H1 (cell line): ENCODE measurements at regions not wholly inside any gene's neighbourhood (a gene's known extent, or its start where the extent isn't known, plus 50 kb on each side); places are given as distances from the start of the nearest gene placed in this dataset.
"Not testable (repeated sequence)": the region's sequence is repeated elsewhere in the genome, so short reads cannot be mapped to it uniquely, and the experiment has no call there.

Experiments used
- CTCF ChIA-PET: fragments of 300-600 bp; sonication (Branson Sonifier 250); formaldehyde crosslinking; loops from one replicate; lab custom pipeline; 2021; ENCODE audit not compliant: partially characterized antibody; lab: Charles Lee
- POLR2A ChIA-PET: fragments of 300-600 bp; sonication (Branson Sonifier 250); formaldehyde crosslinking; loops from one replicate; lab custom pipeline; 2021; ENCODE audit warnings: inconsistent platforms; ENCODE audit not compliant: partially characterized antibody; lab: Charles Lee
- DNase-seq, 2 experiments: peaks; one replicate each; pipeline versions ENCODE4 v3.0.0 to v3.0.0-alpha.2; 2010 to 2022; ENCODE audit warnings: low spot score in 2 of 2, low read depth in 1 of 2, mixed read lengths in 1 of 2
- FAIRE-seq: peaks from 2 replicates; lab custom pipeline; 2011; peaks lifted over from hg19 to GRCh38; lab: Jason Lieb, UNC
- H2AFZ ChIP-seq: 2 replicates; pipeline ENCODE4 v1.8.1; 2012; ENCODE audit warnings: low read length, inconsistent platforms
- H2AK5ac ChIP-seq: 2 replicates; pipeline ENCODE4 v1.6.1; 2013; ENCODE audit warnings: low read depth, low read length
- H2BK120ac ChIP-seq: replicated peaks from 2 replicates; pipeline ENCODE3; 2013; ENCODE audit warnings: low read depth, low read length, inconsistent platforms
- H2BK12ac ChIP-seq: 2 replicates; pipeline ENCODE4 v1.6.1; 2013; ENCODE audit warnings: low read depth, low read length
- H2BK15ac ChIP-seq: 2 replicates; pipeline ENCODE4 v1.6.1; 2013; ENCODE audit warnings: low read length
- H2BK20ac ChIP-seq: 2 replicates; pipeline ENCODE4 v1.6.1; 2013; ENCODE audit warnings: low read length
- H2BK5ac ChIP-seq: 2 replicates; pipeline ENCODE4 v1.6.1; 2013; ENCODE audit warnings: low read depth, low read length
- H3K14ac ChIP-seq: 2 replicates; pipeline ENCODE4 v1.6.1; 2013; ENCODE audit warnings: inconsistent platforms; ENCODE audit not compliant: insufficient read length
- H3K18ac ChIP-seq: 2 replicates; pipeline ENCODE4 v1.6.1; 2013; ENCODE audit warnings: low read length; ENCODE audit errors: extremely low read depth
- H3K23ac ChIP-seq: 2 replicates; pipeline ENCODE4 v1.6.1; 2013; ENCODE audit warnings: inconsistent platforms; ENCODE audit not compliant: insufficient read length
- H3K23me2 ChIP-seq: 2 replicates; pipeline ENCODE4 v1.6.1; 2013; ENCODE audit warnings: low read depth, low read length
- H3K27ac ChIP-seq: 2 replicates; pipeline ENCODE4 v1.6.1; 2011; ENCODE audit warnings: low read depth, low read length, inconsistent platforms
- H3K27me3 ChIP-seq, 4 experiments: replicated peaks in 1 of 4; 1 replicate in 1 of 4; 2 replicates in 3 of 4; pipeline versions ENCODE4 v1.6.1 to v1.8.1; 2011 to 2013; ENCODE audit warnings: low read length in 3 of 4, mild to moderate bottlenecking in 3 of 4, inconsistent platforms in 2 of 4, mixed read lengths in 2 of 4, moderate library complexity in 1 of 4; ENCODE audit not compliant: control insufficient read depth in 3 of 4, insufficient read depth in 3 of 4; ENCODE audit errors: extremely low read depth in 1 of 4
- H3K36me3 ChIP-seq, 4 experiments: 2 replicates each; pipeline versions ENCODE4 v1.6.1 to v1.8.1; 2011 to 2013; ENCODE audit warnings: mild to moderate bottlenecking in 4 of 4, low read length in 3 of 4, moderate library complexity in 2 of 4, control low read depth in 1 of 4, inconsistent platforms in 1 of 4; ENCODE audit not compliant: insufficient read depth in 4 of 4, control insufficient read depth in 2 of 4
- H3K4ac ChIP-seq: replicated peaks from 2 replicates; pipeline ENCODE3; 2013; ENCODE audit warnings: low read length, low read depth, mixed read lengths, inconsistent platforms; ENCODE audit not compliant: insufficient read length
- H3K4me1 ChIP-seq, 4 experiments: replicated peaks in 1 of 4; 1 replicate in 1 of 4; 2 replicates in 3 of 4; pipeline versions ENCODE4 v1.6.1 to v1.8.1; 2011 to 2013; ENCODE audit warnings: low read length in 3 of 4, inconsistent platforms in 2 of 4, mixed read lengths in 1 of 4; ENCODE audit not compliant: insufficient read depth in 4 of 4, control insufficient read depth in 3 of 4
- H3K4me2 ChIP-seq, 2 experiments: 2 replicates each; pipeline versions ENCODE4 v1.6.1 to v1.8.1; 2011 to 2013; ENCODE audit warnings: low read depth in 2 of 2, low read length in 2 of 2, control low read depth in 1 of 2, inconsistent platforms in 1 of 2, mild to moderate bottlenecking in 1 of 2; ENCODE audit not compliant: insufficient read depth in 1 of 2
- H3K4me3 ChIP-seq, 4 experiments: fragments of 200-600, 300-600 bp in 1 of 4; sonication (generic), shearing (Covaris generic), sonication (Bioruptor Twin) in 1 of 4; 2 replicates each; pipeline versions ENCODE4 v1.5.1 to v1.8.1; 2011 to 2016; ENCODE audit warnings: low read length in 4 of 4, low read depth in 3 of 4, control low read depth in 2 of 4, inconsistent platforms in 2 of 4, mild to moderate bottlenecking in 2 of 4, mixed read lengths in 1 of 4, moderate library complexity in 1 of 4; ENCODE audit not compliant: insufficient read depth in 2 of 4; ENCODE audit errors: extremely low read depth in 1 of 4
- H3K56ac ChIP-seq: replicated peaks from 2 replicates; pipeline ENCODE3; 2013; ENCODE audit warnings: low read depth, mild to moderate bottlenecking, mixed read lengths, low read length, inconsistent platforms; ENCODE audit not compliant: insufficient read length
- H3K79me1 ChIP-seq: 2 replicates; pipeline ENCODE4 v1.6.1; 2013; ENCODE audit warnings: low read depth, low read length, control low read depth
- H3K79me2 ChIP-seq, 2 experiments: 2 replicates each; pipeline versions ENCODE4 v1.6.1 to v1.8.1; 2012 to 2013; ENCODE audit warnings: low read length in 2 of 2, mild to moderate bottlenecking in 2 of 2, inconsistent platforms in 1 of 2; ENCODE audit not compliant: insufficient read depth in 2 of 2, control insufficient read depth in 1 of 2
- H3K9ac ChIP-seq, 4 experiments: replicated peaks in 1 of 4; 1 replicate in 1 of 4; 2 replicates in 3 of 4; pipeline versions ENCODE4 v1.6.1 to v1.8.1; 2011 to 2013; ENCODE audit warnings: low read depth in 3 of 4, low read length in 3 of 4, control low read depth in 2 of 4, mild to moderate bottlenecking in 2 of 4, moderate library complexity in 2 of 4, inconsistent platforms in 1 of 4; ENCODE audit errors: extremely low read depth in 1 of 4
- H3K9me3 ChIP-seq, 2 experiments: 2 replicates each; pipeline versions ENCODE4 v1.6.1 to v1.8.1; 2012 to 2013; ENCODE audit warnings: mild to moderate bottlenecking in 2 of 2, moderate library complexity in 2 of 2, control low read depth in 1 of 2, inconsistent platforms in 1 of 2, low read depth in 1 of 2, low read length in 1 of 2, mixed read lengths in 1 of 2; ENCODE audit not compliant: insufficient read depth in 2 of 2
- H4K20me1 ChIP-seq, 2 experiments: replicated peaks in 1 of 2; 2 replicates each; pipeline versions ENCODE3 to v1.8.1; 2011 to 2013; ENCODE audit warnings: inconsistent platforms in 2 of 2, low read length in 2 of 2, mild to moderate bottlenecking in 1 of 2; ENCODE audit not compliant: insufficient read depth in 2 of 2, control insufficient read depth in 1 of 2
- H4K5ac ChIP-seq: 2 replicates; pipeline ENCODE4 v1.6.1; 2013; ENCODE audit warnings: low read length, low read depth, mixed read lengths, inconsistent platforms; ENCODE audit not compliant: insufficient read length
- H4K8ac ChIP-seq: 2 replicates; pipeline ENCODE4 v1.8.0; 2013; ENCODE audit warnings: mild to moderate bottlenecking, moderate library complexity, low read length, inconsistent platforms; ENCODE audit not compliant: insufficient read depth; ENCODE audit errors: extremely low read depth
- H4K91ac ChIP-seq: replicated peaks from 2 replicates; pipeline ENCODE3; 2013; ENCODE audit warnings: low read length, mixed read lengths, inconsistent platforms; ENCODE audit not compliant: insufficient read length
- WGBS, 2 experiments: shearing (Covaris generic) in 1 of 2; methylation state at CpG; one replicate each; pipeline versions ENCODE4 v1.1.6 to v1.1.7; 2013 to 2015; ENCODE audit warnings: low lambda C conversion rate in 2 of 2, mixed read lengths in 2 of 2, inconsistent platforms in 1 of 2, low coverage in 1 of 2, missing lambda C conversion rate in 1 of 2; ENCODE audit not compliant: insufficient replicate concordance in 2 of 2, insufficient coverage in 1 of 2, insufficient read length in 1 of 2; ENCODE audit errors: extremely low coverage in 1 of 2, missing lambda C conversion rate in 1 of 2; 5-methylcytosine and 5-hydroxymethylcytosine counted together

DNA sequence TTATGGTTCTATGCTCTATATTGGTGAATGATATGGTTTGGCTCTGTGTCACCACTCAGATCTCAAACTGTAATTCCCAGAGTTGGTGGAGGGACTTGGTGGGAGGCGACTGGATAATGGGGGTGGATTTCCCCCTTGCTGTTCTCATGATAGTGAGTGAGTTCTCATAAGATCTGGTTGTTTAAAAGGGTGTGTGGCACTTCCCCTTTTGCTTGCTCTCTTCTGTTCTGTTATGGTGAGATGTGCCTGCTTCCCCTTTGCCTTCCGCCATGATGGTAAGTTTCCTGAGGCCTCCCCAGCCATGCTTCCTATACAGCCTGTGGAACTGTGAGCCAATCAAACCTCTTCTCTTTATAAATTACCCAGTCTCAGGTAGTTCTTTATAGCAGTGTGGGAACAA, 446.6 kb upstream of the PDE3A start:
- H2BK20ac ChIP-seq, FAIRE-seq, H4K91ac ChIP-seq, H4K5ac ChIP-seq, H2BK120ac ChIP-seq, H3K79me2 ChIP-seq, H3K56ac ChIP-seq, H3K4me3 ChIP-seq, H2BK5ac ChIP-seq, H3K4ac ChIP-seq, H2BK12ac ChIP-seq, H3K14ac ChIP-seq, H3K27me3 ChIP-seq, H3K4me1 ChIP-seq, H3K79me1 ChIP-seq, H3K9ac ChIP-seq, H3K4me2 ChIP-seq, DNase-seq, H3K18ac ChIP-seq, H3K23ac ChIP-seq, H3K23me2 ChIP-seq, H4K8ac ChIP-seq, H2AFZ ChIP-seq, H4K20me1 ChIP-seq, H2AK5ac ChIP-seq, H3K27ac ChIP-seq, POLR2A ChIA-PET, H3K9me3 ChIP-seq, H3K36me3 ChIP-seq, CTCF ChIA-PET, H2BK15ac ChIP-seq: not testable (repeated sequence)
- WGBS, 2 experiments = 91% methylated on average over 2 of the region's 2 CpGs; no CpG with 5 or more reads in 1 of the 2 experiments
